NCI-H2227 treated with DMSO at 0.1 percent for 48 hours (cell line): ENCODE measurements at regions not wholly inside any gene's neighbourhood (a gene's known extent, or its start where the extent isn't known, plus 50 kb on each side); places are given as distances from the start of the nearest gene placed in this dataset.

ENCODE experiments used
- DNase-seq: peaks from one replicate; lab custom pipeline; 2025; lab: John Stamatoyannopoulos, UW

- DNase-seq: no peak
These were observed 157.6 kb downstream of the ARL6IP6 start for GRCh38 chr2:152875701-152876695.

- no peak for DNase-seq
These were observed 156.5 kb downstream of the ARL6IP6 start for GRCh38 chr2:152874955-152875354.

DNA sequence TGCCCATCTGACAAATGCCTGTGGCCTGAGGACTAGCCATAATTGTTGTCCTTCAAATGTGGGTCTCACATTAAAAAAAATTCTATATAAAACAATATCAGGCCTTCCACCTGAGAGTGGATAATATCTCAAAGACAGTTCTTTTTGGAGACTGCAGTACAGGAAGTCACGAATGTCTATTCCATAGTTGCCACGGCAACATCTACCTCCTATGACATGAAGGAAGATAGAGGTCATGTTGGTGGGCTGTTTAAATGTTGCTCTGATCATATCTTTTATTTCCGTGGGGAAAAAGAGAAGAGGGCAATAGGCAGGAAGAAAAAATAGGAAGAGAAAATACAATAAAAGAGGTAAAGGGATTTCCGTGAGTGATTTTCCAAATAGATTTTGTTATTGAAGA lies 151.8 kb downstream of the ARL6IP6 start:
- DNase-seq: no peak

DNA sequence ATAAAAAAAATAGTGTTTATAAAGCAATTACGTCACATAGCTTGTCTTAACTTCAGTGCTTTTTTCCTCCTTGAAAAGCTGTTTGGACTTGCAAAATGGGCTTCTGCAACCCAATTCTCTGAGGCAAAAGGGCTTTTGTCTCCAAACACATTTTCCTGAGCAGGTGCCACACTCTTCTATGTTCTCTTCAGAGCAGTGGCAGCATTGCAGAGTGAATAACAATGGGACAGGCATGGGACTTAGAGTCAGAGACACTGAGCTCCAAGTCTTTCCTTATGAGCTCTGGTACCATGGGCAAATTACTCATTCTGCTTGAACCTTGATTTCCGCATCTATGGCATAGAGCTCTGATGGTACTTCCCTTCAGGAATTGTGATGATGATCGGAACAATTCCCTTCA lies 149.0 kb downstream of the ARL6IP6 start:
- DNase-seq: no peak

GRCh38 chr2:152864601-152865149 lies 146.3 kb downstream of the ARL6IP6 start:
- DNase-seq: no peak

DNA sequence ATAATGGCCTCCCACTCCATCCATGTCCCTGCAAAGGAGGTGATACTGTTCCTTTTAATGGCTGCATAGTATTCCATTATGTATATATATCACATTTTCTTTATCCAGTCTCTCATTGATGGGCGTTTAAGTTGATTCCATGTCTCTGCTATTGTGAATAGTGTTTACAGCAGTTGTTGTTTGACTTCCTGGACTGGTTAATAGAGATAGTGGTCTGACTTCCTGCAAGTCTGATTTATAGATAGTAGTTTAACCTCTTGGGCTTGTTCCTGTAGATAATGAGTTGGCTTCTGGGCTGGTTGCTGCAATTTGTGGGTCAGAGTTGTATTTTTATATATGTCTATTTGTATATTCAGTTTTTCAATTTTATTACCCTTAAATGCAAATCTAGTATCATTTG lies 145.4 kb downstream of the ARL6IP6 start:
- no peak for DNase-seq

- no peak for DNase-seq
These were observed 143.0 kb downstream of the ARL6IP6 start for GRCh38 chr2:152861349-152861942.

- DNase-seq: no peak
These were observed 140.3 kb downstream of the ARL6IP6 start for GRCh38 chr2:152858594-152859265.

- DNase-seq: no peak
These were observed 128.5 kb downstream of the ARL6IP6 start for GRCh38 chr2:152846697-152847470.

GRCh38 chr2:152835674-152836073 lies 117.3 kb downstream of the ARL6IP6 start:
- no peak for DNase-seq

GRCh38 chr2:152827944-152828343 lies 109.5 kb downstream of the ARL6IP6 start:
- no peak for DNase-seq

DNA sequence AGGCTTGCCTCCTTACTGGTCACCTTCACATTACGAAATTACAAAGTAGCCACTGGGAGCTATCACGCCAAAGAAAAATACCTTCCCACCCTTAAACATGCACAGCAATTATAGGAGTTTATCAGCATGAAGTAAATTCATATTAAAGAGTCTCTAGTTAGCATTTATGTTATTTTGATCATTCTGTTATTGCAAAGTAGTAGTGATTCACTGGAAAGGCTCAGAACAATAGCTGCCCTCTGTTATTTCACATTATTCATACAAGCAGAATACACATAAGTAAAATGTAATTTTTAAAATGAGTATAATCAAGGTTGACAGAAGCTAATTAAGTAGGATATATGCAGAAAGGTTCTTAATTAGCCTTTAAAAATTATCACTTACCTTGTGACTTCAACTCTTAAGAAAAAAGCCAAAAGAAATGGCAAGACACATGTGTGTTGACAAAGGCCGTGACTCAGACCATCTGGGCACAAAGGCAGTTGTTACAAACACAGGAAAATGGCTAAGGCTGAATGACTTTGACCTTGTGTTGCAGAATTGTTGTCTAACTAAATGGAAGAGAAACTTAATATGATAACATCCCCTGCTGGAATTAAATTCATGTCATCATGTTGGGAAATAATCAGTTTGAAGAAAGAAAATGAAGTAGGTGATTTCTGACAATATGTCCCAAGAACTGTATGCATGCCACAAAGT lies 108.3 kb downstream of the ARL6IP6 start:
- no peak for DNase-seq

DNA sequence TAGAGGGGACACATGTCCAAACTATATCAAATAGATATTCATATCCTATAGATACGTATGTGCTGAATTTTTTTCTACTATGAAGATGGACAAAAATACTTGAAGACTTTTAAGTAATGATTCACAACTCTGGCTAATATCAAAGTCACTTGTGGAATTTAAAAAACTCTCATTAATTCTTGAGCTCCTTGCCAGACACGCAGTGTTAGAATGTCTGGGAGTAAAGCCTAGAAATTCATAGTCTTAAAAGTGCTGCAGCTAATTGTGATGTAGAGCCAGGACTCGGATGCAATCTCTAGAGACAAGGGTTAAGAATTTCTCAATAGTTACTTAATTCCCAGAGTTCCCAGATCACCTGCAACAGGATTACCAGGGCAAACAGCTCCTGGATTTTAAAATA lies 107.4 kb downstream of the ARL6IP6 start:
- no peak for DNase-seq

DNA sequence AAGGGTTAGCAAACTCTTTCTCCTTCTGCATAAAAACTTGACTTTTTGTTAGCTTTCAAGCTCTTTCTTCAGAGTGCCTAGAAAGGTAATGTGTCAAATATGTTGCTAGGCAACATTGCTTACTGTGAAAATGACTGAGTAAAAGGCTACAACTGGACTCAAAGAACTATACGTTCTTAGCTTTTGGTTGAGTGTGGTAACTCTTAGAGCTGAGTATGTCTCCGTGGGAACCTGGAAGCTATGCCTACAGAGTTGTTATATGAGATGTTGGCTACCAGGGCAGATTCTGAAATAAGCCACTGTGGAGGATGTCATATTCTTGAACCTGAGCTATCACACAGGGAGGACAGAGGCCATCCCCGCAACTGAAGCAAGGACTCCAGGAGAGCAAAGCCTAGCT lies 105.5 kb downstream of the ARL6IP6 start:
- DNase-seq: no peak

- DNase-seq: no peak
These were observed 104.3 kb downstream of the ARL6IP6 start for GRCh38 chr2:152822676-152823075.

GRCh38 chr2:152820048-152820447 lies 101.6 kb downstream of the ARL6IP6 start:
- no peak for DNase-seq

- DNase-seq: no peak
These were observed 97.3 kb downstream of the ARL6IP6 start for GRCh38 chr2:152815634-152816257.

DNA sequence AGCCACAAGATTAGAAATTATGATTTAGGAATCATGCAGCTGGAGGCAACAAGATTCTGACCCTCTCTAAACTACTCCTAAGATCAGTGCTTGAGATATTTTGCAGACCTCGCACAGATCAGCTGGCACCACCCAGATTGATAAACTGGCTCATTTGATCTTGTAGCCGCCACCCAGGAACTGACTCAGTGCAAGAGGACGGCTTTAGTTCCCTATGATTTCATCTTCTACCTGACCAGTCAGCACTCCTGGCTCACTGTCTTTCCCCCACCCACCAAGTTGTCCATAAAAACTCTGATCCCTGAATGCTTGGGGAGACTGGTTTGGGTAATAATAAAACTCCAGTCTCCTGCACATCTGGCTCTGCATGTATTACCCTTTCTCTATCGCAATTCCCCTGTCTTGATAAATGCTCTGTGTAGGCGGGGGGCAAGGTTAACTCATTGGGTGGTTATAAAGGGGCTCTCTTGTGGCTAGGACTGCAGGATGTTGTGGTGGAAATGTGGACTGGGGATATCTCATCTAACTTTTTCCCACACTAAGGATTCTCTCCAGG lies 96.1 kb downstream of the ARL6IP6 start:
- DNase-seq: no peak

GRCh38 chr2:152813351-152813750 lies 94.9 kb downstream of the ARL6IP6 start:
- no peak for DNase-seq
